GM12878 (cell line): ENCODE measurements at regions not wholly inside any gene's neighbourhood (a gene's known extent, or its start where the extent isn't known, plus 50 kb on each side); places are given as distances from the start of the nearest gene placed in this dataset.

Experiments
- CHD4 ChIP-seq: fragments of 200-600 bp; sonication (generic); IDR thresholded peaks from 2 replicates; pipeline ENCODE4 v1.6.1; 2016; ENCODE audit warnings: mild to moderate bottlenecking
- HCFC1 ChIP-seq: fragments of 150-350 bp; IDR thresholded peaks from 2 replicates; pipeline ENCODE4 v1.6.1; 2014; ENCODE audit warnings: low read length
- HDAC2 ChIP-seq: fragments of 200-600 bp; sonication (generic); IDR thresholded peaks from 2 replicates; pipeline ENCODE4 v1.6.1; 2017
- JUNB ChIP-seq: IDR thresholded peaks from 2 replicates; pipeline ENCODE4 v1.6.1; 2016; ENCODE audit warnings: antibody characterized with exemption, mild to moderate bottlenecking
- POLR2A ChIP-seq: IDR thresholded peaks from 2 replicates; pipeline ENCODE4 v1.6.1; 2011; ENCODE audit warnings: low read depth, mild to moderate bottlenecking, low read length
- POLR2AphosphoS5 ChIP-seq: IDR thresholded peaks from 2 replicates; pipeline ENCODE4 v1.6.1; 2011; ENCODE audit warnings: mild to moderate bottlenecking, low read length, inconsistent platforms
- PRDM15 ChIP-seq: fragments of 450-650 bp; formaldehyde crosslinking; IDR thresholded peaks from 2 replicates; pipeline ENCODE4 v1.4.0; 2020; ENCODE audit warnings: mild to moderate bottlenecking, moderate library complexity
- RFX5 ChIP-seq: IDR thresholded peaks from 2 replicates; pipeline ENCODE4 v1.6.1; 2011; ENCODE audit warnings: low read depth, low read length, improper control_type of control experiment
- SIN3A ChIP-seq: IDR thresholded peaks from 2 replicates; pipeline ENCODE4 v1.6.1; 2012; ENCODE audit warnings: low read depth, low read length, improper control_type of control experiment
- SP1 ChIP-seq: IDR thresholded peaks from one replicate; pipeline ENCODE4 v1.6.1; 2011; ENCODE audit warnings: low read depth, low read length
- ZNF274 ChIP-seq: IDR thresholded peaks from one replicate; pipeline ENCODE4 v1.8.0; 2011; ENCODE audit not compliant: insufficient read length, insufficient read depth
- TF ChIP-seq, protein P1 (sequence below): IDR thresholded peaks from 2 replicates; pipeline ENCODE4 v1.6.1; 2011; ENCODE audit warnings: low read depth, mild to moderate bottlenecking, low read length, moderate library complexity, borderline replicate concordance; ENCODE audit errors: extremely low read depth
- TF ChIP-seq, protein P2 (sequence below), 3 experiments: IDR thresholded peaks in 2 of 3; conservative IDR thresholded peaks in 1 of 3; 2 replicates each; pipeline ENCODE4 v1.5.1; 2011; ENCODE audit warnings: low read depth in 3 of 3, low read length in 3 of 3, mild to moderate bottlenecking in 3 of 3, control low read depth in 2 of 3, moderate library complexity in 2 of 3, inconsistent platforms in 1 of 3, mixed read lengths in 1 of 3; ENCODE audit not compliant: control insufficient read depth in 2 of 3, insufficient read depth in 1 of 3; ENCODE audit errors: extremely low read depth in 1 of 3

DNA sequence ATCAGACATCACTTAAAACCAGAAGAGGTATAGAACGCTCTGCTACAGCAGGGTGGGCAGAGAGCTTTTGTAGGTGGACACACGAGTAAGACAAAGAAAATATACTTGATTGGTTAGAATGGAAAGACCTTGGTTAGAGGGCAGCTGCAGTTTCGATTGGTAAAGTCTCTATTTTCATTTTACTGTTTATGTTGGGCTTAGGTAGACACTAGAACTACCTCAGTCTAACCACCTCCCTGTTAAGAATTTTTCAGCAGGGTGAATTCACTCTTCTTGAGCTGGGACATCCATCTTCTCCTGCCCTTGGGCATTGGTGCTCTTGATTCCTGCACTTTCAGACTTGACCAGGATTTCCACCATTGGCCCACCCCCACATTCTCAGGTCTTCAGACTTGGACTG lies 116.3 kb downstream of the BASP1 start:
- TF ChIP-seq SP1 (no peak), POLR2A (no peak), PRDM15 (CRISPR knock-in tag) (no peak), POLR2AphosphoS5 (no peak), HCFC1 (no peak), CHD4 (no peak), RFX5 (no peak), SIN3A (no peak), ZNF274 (no peak), JUNB (no peak), HDAC2 (no peak)
- TF ChIP-seq, protein P1, sequence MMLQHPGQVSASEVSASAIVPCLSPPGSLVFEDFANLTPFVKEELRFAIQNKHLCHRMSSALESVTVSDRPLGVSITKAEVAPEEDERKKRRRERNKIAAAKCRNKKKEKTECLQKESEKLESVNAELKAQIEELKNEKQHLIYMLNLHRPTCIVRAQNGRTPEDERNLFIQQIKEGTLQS, result no peak
- TF ChIP-seq, protein P2, sequence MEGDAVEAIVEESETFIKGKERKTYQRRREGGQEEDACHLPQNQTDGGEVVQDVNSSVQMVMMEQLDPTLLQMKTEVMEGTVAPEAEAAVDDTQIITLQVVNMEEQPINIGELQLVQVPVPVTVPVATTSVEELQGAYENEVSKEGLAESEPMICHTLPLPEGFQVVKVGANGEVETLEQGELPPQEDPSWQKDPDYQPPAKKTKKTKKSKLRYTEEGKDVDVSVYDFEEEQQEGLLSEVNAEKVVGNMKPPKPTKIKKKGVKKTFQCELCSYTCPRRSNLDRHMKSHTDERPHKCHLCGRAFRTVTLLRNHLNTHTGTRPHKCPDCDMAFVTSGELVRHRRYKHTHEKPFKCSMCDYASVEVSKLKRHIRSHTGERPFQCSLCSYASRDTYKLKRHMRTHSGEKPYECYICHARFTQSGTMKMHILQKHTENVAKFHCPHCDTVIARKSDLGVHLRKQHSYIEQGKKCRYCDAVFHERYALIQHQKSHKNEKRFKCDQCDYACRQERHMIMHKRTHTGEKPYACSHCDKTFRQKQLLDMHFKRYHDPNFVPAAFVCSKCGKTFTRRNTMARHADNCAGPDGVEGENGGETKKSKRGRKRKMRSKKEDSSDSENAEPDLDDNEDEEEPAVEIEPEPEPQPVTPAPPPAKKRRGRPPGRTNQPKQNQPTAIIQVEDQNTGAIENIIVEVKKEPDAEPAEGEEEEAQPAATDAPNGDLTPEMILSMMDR (IDR thresholded peaks at IDR 0.05 in 2 of 3, conservative IDR thresholded peaks at IDR 0.05 in 1 of 3; ENCODE audit: control insufficient read depth in 2 of 3, extremely low read depth in 1 of 3, insufficient read depth in 1 of 3, low read depth in 3 of 3, low read length in 3 of 3), result no peak
